Psoas muscle (tissue), 7 donors: ENCODE measurements at regions not wholly inside any gene's neighbourhood (a gene's known extent, or its start where the extent isn't known, plus 50 kb on each side); places are given as distances from the start of the nearest gene placed in this dataset.

Experiments used
- ATAC-seq, 4 donors: fragments of 200-7000 bp; cut with Tn5 transposase; one replicate each; pipeline ENCODE4 v1.9.1; 2020; ENCODE audit warnings: moderate library complexity in 3 of 4, mild to moderate bottlenecking in 2 of 4
- DNase-seq, 2 donors: peaks; one replicate each; pipeline ENCODE4 v3.0.0-alpha.2; 2020
- H3K27ac ChIP-seq: fragments of 200-600 bp; one replicate; pipeline ENCODE4 v1.8.0; 2022
- H3K27me3 ChIP-seq, 3 donors: fragments of 200-600 bp in 1 of 3; one replicate each; pipeline versions ENCODE4 v1.6.1 to v1.8.0; 2013 to 2022; ENCODE audit warnings: low read length in 2 of 3, mild to moderate bottlenecking in 2 of 3, moderate library complexity in 1 of 3; ENCODE audit not compliant: insufficient read depth in 3 of 3
- H3K36me3 ChIP-seq, 2 donors: fragments of 200-600 bp in 1 of 2; one replicate each; pipeline versions ENCODE4 v1.6.1 to v1.8.0; 2013 to 2022; ENCODE audit warnings: low read depth in 1 of 2, mild to moderate bottlenecking in 1 of 2, moderate library complexity in 1 of 2; ENCODE audit not compliant: insufficient read depth in 1 of 2
- H3K4me1 ChIP-seq: fragments of 200-600 bp; one replicate; pipeline ENCODE4 v1.8.0; 2022
- H3K4me3 ChIP-seq: fragments of 200-600 bp; one replicate; pipeline ENCODE4 v1.8.0; 2022; ENCODE audit warnings: mild to moderate bottlenecking
- H3K9me3 ChIP-seq: fragments of 200-600 bp; one replicate; pipeline ENCODE4 v1.8.0; 2022
- CTCF ChIP-seq: fragments of 200-600 bp; IDR thresholded peaks from one replicate; pipeline ENCODE4 v1.8.0; 2022; ENCODE audit warnings: antibody characterized with exemption
- WGBS, 3 donors: extraction: QIAGEN DNeasy Blood & Tissue Kit; methylation state at CpG; one replicate each; pipeline versions ENCODE4 v1.1.6 to v1.1.7; 2013; 5-methylcytosine and 5-hydroxymethylcytosine counted together
- intact Hi-C, 2 donors: fragments of 100-400 bp; cut with DNase I; formaldehyde crosslinking; loops; one replicate each; pipeline versions ENCODE4 v1.11.0 to v1.14.2; 2022
- donor health status: healthy with polysubstance abuse.
- donor health status: DM: no; HTN: no; CAD: no; lungs with moderate emphysema.
- donor health status: Bipolar disorder and iron deficiency.
- donor health status: healthy.
- donor health status: DM: yes; HTN: yes; CAD: no.
- donor health status: DM: no; HTN: no; CAD: no.
- donor health status: DM: yes; HTN: yes; CAD: no.

GRCh38 chr7:65233409-65234034 lies 140.1 kb upstream of the ZNF92 start:
- DNase-seq = no peak
- Histone ChIP-seq H3K4me3 (no peak overlapping the region), H3K27ac (no peak overlapping the region), H3K9me3 (no peaks in the 10 kb centered on the region), H3K27me3 (peaks cover 0 to 2% (median 0%) of the 10 kb centered on the region in 3 donors), H3K4me1 (no peaks in the 10 kb centered on the region), H3K36me3 (no peaks in the 10 kb centered on the region)
- TF ChIP-seq CTCF = no peak
- intact Hi-C loops = no loop called here
- ATAC-seq = no peak
- 49 to 74% (median 74%) methylated on average over 2 of the region's 2 CpGs for WGBS, 3 donors

DNA sequence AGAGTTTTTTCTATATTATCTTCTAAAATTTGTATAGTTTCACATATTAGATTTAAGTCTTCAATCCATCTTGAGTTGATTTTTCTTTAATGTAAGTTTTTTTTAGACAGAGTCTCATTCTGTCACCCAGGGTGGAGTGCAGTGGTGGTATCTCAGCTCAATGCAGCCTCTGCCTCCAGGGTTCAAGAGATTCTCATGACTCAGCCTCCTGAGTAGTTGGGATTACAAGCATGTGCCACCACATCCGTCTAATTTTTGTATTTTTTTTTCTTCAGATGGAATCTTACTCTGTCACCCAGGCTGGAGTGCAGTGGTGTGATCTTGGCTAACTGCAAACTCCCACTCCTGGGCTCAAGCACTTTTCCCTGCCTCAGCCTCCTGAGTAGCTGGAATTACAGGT lies 143.4 kb upstream of the ZNF92 start:
- intact Hi-C loops = no loop called here
- WGBS, 3 donors = 71 to 83% (median 77%) methylated on average over 1 of the region's 1 CpG
- Histone ChIP-seq H3K4me3 (no peak overlapping the region), H3K27me3 (no peaks in the 10 kb centered on the region), H3K9me3 (no peaks in the 10 kb centered on the region), H3K27ac (no peak overlapping the region), H3K36me3 (no peaks in the 10 kb centered on the region), H3K4me1 (no peaks in the 10 kb centered on the region)
- no peak for TF ChIP-seq CTCF
- ATAC-seq = no peak
- DNase-seq = no peak

GRCh38 chr7:65225422-65226006 lies 148.1 kb upstream of the ZNF92 start:
- no peak for DNase-seq
- Histone ChIP-seq H3K36me3 (no peaks in the 10 kb centered on the region), H3K27ac (no peak overlapping the region), H3K4me3 (no peak overlapping the region), H3K4me1 (no peaks in the 10 kb centered on the region), H3K27me3 (no peaks in the 10 kb centered on the region), H3K9me3 (no peaks in the 10 kb centered on the region)
- ATAC-seq = no peak
- intact Hi-C loops = no loop called here
- TF ChIP-seq CTCF = no peak
- 93 to 94% (median 93%) methylated on average over 6 of the region's 6 CpGs for WGBS, 3 donors

- H3K27me3 ChIP-seq = no peaks in the 10 kb centered on the region
- 74 to 87% (median 74%) methylated on average over 4 of the region's 4 CpGs for WGBS, 3 donors
- intact Hi-C loops = loop anchor here in 1 of 2 donors (5.0 kb wide), 1 partner anchor 85 kb away; no protein-coding TSS in a partner anchor
- ATAC-seq = no peak
- DNase-seq = no peak
- no peak overlapping the region for H3K27ac ChIP-seq
- H3K4me3 ChIP-seq = no peak overlapping the region
- no peak for TF ChIP-seq CTCF
- H3K9me3 ChIP-seq = no peaks in the 10 kb centered on the region
- H3K4me1 ChIP-seq = no peaks in the 10 kb centered on the region
- no peaks in the 10 kb centered on the region for H3K36me3 ChIP-seq
Measured at GRCh38 chr7:65222655-65223054, 151.0 kb upstream of the ZNF92 start.

GRCh38 chr7:65221683-65222082 lies 152.0 kb upstream of the ZNF92 start:
- ATAC-seq (no peak), DNase-seq (no peak)
- Histone ChIP-seq H3K9me3 (no peaks in the 10 kb centered on the region), H3K27me3 (no peaks in the 10 kb centered on the region), H3K36me3 (no peaks in the 10 kb centered on the region), H3K27ac (no peak overlapping the region), H3K4me1 (no peaks in the 10 kb centered on the region), H3K4me3 (no peak overlapping the region)
- WGBS, 3 donors = 83 to 93% (median 93%) methylated on average over 3 of the region's 3 CpGs
- intact Hi-C loops = loop anchor here in 1 of 2 donors (5.0 kb wide), 1 partner anchor 86 kb away; no protein-coding TSS in a partner anchor
- no peak for TF ChIP-seq CTCF
